ENCODE measurements at regions not wholly inside any gene's neighbourhood (a gene's known extent, or its start where the extent isn't known, plus 50 kb on each side); places are given as distances from the start of the nearest gene placed in this dataset.

DNA sequence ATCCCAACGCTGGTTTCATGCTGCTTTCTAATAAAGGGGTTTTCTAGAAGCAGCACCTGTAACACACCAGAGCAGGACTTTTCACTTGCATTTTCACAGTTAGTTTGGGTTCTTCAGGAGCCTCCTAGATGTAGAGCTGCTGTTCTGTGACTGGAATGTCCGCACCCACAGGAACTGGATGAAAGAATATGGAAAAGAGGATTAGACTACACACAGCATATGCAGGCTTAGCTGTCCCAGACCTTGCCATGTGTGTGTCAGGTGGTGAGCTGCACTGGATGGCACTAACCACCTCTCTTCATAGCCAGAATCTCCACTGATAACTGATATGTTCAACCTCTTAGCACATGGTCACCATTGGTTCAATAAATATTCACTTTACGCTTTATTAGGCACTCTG lies 112.1 kb upstream of the POU3F3 start:
- no peaks in the 10 kb centered on the region for H3K4me1 Mint-ChIP-seq (ENCODE audit: low read depth, unreplicated experiment)
- no peaks in the 10 kb centered on the region for H3K9me3 Mint-ChIP-seq (ENCODE audit: unreplicated experiment)
- H3K27me3 Mint-ChIP-seq (ENCODE audit: unreplicated experiment), result no peaks in the 10 kb centered on the region
- no peaks in the 10 kb centered on the region for H3K36me3 Mint-ChIP-seq (ENCODE audit: unreplicated experiment)
- H3K27ac Mint-ChIP-seq (ENCODE audit: unreplicated experiment), result no peak overlapping the region
- TF ChIP-seq, protein P1, sequence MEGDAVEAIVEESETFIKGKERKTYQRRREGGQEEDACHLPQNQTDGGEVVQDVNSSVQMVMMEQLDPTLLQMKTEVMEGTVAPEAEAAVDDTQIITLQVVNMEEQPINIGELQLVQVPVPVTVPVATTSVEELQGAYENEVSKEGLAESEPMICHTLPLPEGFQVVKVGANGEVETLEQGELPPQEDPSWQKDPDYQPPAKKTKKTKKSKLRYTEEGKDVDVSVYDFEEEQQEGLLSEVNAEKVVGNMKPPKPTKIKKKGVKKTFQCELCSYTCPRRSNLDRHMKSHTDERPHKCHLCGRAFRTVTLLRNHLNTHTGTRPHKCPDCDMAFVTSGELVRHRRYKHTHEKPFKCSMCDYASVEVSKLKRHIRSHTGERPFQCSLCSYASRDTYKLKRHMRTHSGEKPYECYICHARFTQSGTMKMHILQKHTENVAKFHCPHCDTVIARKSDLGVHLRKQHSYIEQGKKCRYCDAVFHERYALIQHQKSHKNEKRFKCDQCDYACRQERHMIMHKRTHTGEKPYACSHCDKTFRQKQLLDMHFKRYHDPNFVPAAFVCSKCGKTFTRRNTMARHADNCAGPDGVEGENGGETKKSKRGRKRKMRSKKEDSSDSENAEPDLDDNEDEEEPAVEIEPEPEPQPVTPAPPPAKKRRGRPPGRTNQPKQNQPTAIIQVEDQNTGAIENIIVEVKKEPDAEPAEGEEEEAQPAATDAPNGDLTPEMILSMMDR (IDR thresholded peaks at IDR 0.05; ENCODE audit: partially characterized antibody, unreplicated experiment), result no peak
- no peak overlapping the region for H3K4me3 Mint-ChIP-seq (ENCODE audit: unreplicated experiment)
- DNase-seq, result no peak

GRCh38 chr2:104744537-104744936 lies 109.4 kb upstream of the POU3F3 start:
- TF ChIP-seq, protein P1 (IDR thresholded peaks at IDR 0.05; ENCODE audit: partially characterized antibody, unreplicated experiment), result no peak

GRCh38 chr2:104745846-104746245 lies 108.1 kb upstream of the POU3F3 start:
- H3K9me3 Mint-ChIP-seq (ENCODE audit: unreplicated experiment), result peaks cover 2% of the 10 kb centered on the region
- H3K36me3 Mint-ChIP-seq (ENCODE audit: unreplicated experiment), result no peaks in the 10 kb centered on the region
- H3K27me3 Mint-ChIP-seq (ENCODE audit: unreplicated experiment), result no peaks in the 10 kb centered on the region
- no peak overlapping the region for H3K27ac Mint-ChIP-seq (ENCODE audit: unreplicated experiment)
- H3K4me3 Mint-ChIP-seq (ENCODE audit: unreplicated experiment), result no peak overlapping the region
- DNase-seq, result no peak
- TF ChIP-seq, protein P1 (IDR thresholded peaks at IDR 0.05; ENCODE audit: partially characterized antibody, unreplicated experiment), result no peak
- H3K4me1 Mint-ChIP-seq (ENCODE audit: low read depth, unreplicated experiment), result no peaks in the 10 kb centered on the region

More at GRCh38 chr2:104744537-104744936, 109.4 kb upstream of the POU3F3 start:
- Mint-ChIP-seq H3K4me3 (ENCODE audit: unreplicated experiment) (no peak overlapping the region), H3K9me3 (ENCODE audit: unreplicated experiment) (no peaks in the 10 kb centered on the region), H3K36me3 (ENCODE audit: unreplicated experiment) (no peaks in the 10 kb centered on the region), H3K27ac (ENCODE audit: unreplicated experiment) (no peak overlapping the region), H3K4me1 (ENCODE audit: low read depth, unreplicated experiment) (no peaks in the 10 kb centered on the region), H3K27me3 (ENCODE audit: unreplicated experiment) (no peaks in the 10 kb centered on the region)
- no peak for DNase-seq

DNA sequence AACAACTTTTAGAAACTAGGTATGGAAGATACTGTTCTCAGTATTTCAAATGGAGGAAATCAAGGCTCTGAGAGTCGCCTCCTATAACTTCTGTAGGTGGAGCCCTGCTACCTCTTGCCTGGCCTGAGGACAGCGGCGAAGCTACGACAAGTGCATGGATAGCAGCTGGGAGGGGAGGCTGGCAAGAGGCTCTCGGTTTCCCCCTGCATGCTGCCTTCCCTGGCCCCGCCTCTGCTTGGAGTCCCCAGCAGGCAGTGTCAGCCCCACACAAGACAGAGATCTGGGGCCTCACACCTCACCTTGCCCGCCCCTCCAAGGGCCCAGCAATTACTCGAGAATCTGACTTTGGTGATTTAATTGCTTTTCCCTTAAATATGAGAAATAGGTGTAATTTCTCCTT lies 107.6 kb upstream of the POU3F3 start:
- Mint-ChIP-seq H3K4me3 (ENCODE audit: unreplicated experiment) (no peak overlapping the region), H3K9me3 (ENCODE audit: unreplicated experiment) (peaks cover 2% of the 10 kb centered on the region), H3K27me3 (ENCODE audit: unreplicated experiment) (no peaks in the 10 kb centered on the region), H3K27ac (ENCODE audit: unreplicated experiment) (no peak overlapping the region), H3K36me3 (ENCODE audit: unreplicated experiment) (no peaks in the 10 kb centered on the region), H3K4me1 (ENCODE audit: low read depth, unreplicated experiment) (no peaks in the 10 kb centered on the region)
- no peak for DNase-seq
- TF ChIP-seq, protein P1 (IDR thresholded peaks at IDR 0.05; ENCODE audit: partially characterized antibody, unreplicated experiment), result no peak

- H3K27ac Mint-ChIP-seq (ENCODE audit: unreplicated experiment), result no peak overlapping the region
These were observed 107.1 kb upstream of the POU3F3 start for GRCh38 chr2:104746858-104747257.

More at GRCh38 chr2:104746858-104747257, 107.1 kb upstream of the POU3F3 start:
- no peaks in the 10 kb centered on the region for H3K27me3 Mint-ChIP-seq (ENCODE audit: unreplicated experiment)
- H3K4me3 Mint-ChIP-seq (ENCODE audit: unreplicated experiment), result no peak overlapping the region
- TF ChIP-seq, protein P1 (IDR thresholded peaks at IDR 0.05; ENCODE audit: partially characterized antibody, unreplicated experiment), result no peak
- H3K9me3 Mint-ChIP-seq (ENCODE audit: unreplicated experiment), result peaks cover 2% of the 10 kb centered on the region
- no peaks in the 10 kb centered on the region for H3K4me1 Mint-ChIP-seq (ENCODE audit: low read depth, unreplicated experiment)
- DNase-seq, result no peak
- H3K36me3 Mint-ChIP-seq (ENCODE audit: unreplicated experiment), result no peaks in the 10 kb centered on the region

Measured in glutamatergic neuron (in vitro differentiated cells).